Stimulated activated CD8-positive, alpha-beta memory T cell treated with anti-CD3 and anti-CD28 coated beads, Interleukin-7, amount 100 ng/mL, for 24 hours (primary cell): ENCODE measurements at regions not wholly inside any gene's neighbourhood (a gene's known extent, or its start where the extent isn't known, plus 50 kb on each side); places are given as distances from the start of the nearest gene placed in this dataset.

Experiments
- DNase-seq: peaks from one replicate; pipeline ENCODE4 v3.0.0-alpha.2; 2020; ENCODE audit warnings: low read depth

DNA sequence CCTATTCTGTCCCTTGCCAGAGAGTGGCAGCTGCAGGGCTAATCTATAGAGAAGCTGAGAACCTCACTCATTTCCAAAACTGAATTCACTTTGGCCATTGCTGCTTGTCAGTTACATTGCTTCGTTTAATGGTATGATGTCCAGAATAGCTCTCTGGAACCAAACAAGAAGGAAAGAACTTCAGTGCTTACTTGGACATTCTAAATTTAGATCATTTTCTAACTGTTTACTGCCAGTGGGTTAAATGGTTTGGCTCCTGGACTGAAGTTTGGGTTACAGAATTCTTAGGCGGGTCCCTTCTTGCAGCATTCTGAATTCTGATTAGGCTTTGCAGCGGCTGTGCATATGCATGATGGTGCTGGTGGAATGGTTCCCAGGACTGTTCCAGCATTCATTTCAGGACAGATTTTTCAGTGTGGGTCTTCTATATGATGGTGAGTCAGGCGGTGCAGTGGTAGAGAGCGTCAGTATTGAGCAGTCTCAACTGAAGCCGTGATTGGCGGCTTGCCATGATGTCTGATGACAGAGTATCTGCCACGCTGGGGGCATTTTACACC, 148.7 kb downstream of the DYRK2 start:
- DNase-seq, result no peak

DNA sequence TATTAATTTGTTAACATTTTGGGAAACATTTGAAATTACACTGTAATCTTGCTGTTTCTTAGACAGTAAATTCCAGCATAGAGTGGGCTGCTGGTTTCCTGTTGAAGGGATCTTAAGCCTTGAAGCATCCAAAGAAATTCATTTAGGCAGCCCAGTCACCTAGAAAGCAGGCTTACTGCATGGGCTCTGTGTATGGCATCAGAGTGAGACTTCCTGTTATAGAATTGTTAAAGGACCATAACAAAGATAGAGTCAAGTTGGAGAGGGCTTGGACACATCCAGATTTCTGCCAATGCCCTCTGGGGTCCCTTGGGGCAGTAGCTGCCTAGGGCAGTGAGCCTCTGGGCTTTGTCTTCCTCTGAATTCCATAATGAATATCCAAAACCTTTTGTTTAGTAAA, 149.2 kb downstream of the DYRK2 start:
- no peak for DNase-seq

DNA sequence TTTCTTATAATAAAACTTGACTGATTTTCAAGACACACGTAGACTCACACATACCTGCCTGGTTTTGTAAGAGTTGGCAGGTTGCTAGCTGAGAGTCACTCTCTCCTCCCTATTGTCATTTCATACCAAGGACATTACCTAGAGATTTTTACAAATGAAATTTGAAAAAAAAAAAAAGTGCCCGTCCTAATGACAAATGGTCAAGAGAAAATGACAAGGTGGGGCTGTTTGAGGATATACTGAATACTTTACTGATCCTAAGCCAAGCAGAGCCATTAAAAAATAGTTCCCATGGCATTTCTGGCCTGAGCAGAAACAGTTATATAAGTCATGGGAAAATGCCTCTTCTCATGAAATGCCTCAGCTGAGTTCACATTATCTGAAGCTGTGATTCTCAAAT, 150.2 kb downstream of the DYRK2 start:
- DNase-seq, result no peak

DNA sequence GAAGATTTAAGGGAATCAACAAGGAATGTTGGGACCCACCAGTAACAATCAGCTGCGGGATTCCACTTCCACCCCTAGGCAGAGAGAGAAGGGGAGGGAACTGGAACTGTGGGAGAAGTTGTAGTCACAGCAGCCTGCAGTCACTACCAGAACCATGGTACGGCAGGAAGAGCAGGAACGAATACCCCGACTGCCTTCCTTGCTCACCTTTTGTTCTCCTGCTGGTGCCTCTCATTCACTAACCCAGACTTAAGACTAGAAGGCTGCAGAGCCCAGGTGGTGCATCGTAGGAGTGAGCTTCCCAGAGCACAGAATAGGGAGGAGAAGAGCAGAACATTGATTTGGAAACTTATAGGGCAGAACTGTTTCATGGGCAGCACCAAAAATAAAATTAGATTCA, 154.2 kb downstream of the DYRK2 start:
- DNase-seq, result no peak

DNA sequence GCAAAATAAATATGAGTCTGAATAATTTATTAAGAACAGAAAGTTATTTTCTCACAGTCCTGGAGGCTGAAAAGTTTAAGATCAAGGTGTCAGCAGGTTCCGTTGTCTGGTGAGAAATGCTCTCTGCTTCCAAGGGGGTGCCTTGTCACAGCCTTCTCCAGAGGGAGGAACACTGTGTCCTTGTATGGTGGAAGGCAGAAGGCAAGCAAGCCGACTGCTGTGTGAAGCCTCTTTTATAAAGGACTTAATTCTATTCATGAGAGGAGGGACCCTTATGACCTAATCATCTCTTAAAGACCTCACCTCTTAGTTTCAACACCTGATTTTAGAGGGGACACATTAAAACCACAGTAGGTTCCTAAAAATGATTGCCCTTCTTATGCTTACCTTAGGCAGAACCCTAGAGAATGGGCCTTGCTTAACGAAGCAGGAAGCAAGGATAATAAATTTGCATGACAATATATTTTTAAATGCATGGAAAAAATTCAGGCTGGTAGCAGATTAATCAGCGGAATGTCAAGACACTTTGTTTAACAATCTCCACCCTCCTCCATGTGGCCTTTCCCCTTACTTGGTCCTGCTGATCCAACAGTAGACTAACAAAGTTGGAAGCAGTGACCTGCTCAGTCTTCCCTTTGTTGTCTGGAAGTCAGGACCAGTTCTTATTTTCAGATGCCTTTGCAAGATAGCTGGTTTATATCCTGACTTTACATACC, 154.9 kb downstream of the DYRK2 start:
- no peak for DNase-seq

DNA sequence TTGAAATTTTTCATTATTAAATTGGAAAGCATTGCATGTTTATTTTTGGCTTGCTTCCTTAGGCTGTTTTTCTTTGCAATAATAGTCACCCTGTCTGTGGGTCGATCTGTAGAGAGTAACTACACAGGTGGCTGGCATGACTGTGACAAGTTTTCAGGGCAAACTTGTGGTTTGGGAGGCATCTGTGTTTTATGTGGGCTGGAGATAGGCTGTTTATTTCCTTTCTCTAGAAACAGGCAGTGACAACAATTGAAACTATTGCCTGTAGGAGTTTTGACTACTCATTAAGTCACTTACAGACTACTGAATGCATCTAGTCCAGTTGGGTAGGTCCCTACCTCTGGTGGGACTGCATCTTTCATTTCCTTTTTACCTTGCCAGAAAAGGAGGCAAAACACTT, 155.6 kb downstream of the DYRK2 start:
- peak; percentile 10 for DNase-seq

DNA sequence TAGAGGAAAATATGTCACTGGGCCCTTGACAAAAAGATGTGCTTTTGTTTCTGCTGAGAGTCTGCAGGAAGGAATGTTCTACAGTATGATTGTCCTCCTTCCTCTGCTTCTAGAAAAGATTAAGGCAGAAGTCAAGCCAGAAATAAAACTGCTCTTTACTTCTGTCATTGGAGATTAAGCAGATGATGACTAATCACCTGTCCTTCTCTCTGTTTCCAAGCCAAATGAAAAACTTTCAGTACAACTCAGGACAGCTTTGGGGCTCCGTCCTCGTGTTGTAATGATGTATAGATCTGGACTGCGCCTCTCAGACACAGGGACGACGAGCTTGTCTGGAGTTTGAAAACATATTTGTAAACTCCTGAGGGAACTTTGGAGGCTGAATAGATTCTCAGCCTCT, 159.3 kb downstream of the DYRK2 start:
- no peak for DNase-seq

DNA sequence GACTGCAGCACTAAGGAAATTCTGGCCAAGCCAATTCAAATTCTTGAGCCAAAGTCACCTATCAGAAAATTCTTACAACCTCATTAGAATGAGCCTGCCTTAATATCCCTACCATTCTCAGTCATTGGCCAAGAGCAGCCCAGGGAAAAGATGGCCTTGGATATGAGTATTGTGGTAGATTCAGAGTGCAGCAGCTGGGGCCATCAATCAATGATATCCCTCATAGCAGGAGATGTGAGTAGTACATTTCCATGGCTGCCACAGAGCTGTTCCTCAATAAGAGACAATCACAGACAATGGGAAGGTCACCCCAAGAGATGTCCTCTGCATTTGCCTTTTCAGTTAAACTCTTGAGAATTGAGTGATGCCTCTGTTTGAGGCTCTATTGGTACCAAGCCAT, 161.6 kb downstream of the DYRK2 start:
- no peak for DNase-seq

DNA sequence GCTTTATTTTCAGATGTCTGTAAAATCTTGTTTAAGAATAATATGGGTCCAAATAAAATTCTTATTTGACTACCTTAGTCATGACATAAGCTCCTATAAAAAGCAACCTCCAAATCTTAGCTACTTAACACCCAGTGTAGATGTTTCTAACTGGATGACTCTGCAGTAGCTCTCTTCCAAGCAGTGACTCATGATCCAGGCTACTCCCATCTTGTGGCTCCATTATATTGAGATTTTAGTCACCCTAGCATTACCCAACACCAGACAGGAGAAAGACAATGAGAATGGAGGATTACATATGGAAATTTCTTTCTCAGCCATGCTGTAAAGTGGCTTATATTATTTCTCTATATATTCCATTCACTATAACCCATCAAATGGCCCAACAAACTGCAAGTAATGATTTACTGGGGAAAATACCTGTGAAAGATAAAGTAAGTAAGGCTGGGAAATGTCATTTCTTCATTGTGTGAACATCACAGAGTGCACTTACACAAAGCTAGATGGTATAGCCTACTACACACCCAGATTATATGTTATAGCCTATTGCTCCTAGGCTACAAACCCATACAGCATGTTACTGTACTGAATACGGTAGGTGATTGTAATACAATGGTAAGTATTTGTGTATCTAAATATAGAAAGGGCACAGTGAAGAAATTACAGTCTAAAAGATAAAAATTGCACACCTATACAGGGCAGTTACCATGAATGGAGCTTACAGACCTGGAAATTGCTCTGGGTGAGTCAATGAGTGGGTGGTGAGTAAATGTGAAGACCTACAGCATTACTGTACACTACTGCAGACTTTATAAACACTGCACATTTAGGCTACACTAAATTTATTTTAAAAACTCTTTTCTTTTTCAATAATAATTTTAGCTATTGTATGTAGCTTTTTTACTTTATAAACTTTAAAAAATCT, 163.2 kb downstream of the DYRK2 start:
- DNase-seq, result no peak

DNA sequence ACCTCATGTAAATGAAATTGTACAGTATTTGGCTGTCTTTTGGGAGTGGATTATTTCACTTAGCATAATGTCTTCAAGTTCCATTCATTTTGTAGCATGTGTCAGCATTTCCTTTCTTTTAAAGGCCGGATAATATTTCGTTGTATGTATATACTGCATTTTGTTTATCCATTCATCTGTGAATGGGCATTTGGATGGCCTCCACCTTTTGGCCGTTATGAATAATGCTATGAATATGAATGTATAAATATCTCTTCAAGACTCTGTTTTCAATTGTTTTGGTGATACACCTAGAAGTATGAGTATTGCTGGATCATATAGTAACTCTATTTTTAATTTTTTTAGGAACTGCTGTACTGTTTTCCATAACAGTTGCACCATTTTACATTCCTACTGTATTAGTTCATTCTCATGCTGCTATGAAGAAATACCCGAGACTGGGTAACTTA, 164.9 kb downstream of the DYRK2 start:
- DNase-seq, result no peak

DNA sequence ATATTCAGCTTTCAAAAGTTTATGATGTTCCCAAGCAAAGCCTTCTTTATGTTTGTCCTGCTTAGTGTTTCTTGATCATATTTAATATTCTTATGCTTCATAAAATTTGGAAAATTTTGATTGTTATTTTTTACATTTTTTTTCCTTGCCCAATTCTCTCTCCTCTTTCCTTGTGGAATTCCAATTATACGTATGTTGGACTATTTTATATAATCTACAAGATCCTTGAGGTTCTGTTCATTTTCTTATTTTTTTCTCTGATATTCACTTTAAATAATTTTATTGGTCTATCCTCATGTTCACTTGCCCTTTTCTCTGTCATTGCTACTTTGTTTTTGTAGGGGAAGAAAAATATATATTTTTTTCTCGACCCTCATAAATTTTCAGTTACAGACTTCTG, 167.7 kb downstream of the DYRK2 start:
- DNase-seq, result no peak

DNA sequence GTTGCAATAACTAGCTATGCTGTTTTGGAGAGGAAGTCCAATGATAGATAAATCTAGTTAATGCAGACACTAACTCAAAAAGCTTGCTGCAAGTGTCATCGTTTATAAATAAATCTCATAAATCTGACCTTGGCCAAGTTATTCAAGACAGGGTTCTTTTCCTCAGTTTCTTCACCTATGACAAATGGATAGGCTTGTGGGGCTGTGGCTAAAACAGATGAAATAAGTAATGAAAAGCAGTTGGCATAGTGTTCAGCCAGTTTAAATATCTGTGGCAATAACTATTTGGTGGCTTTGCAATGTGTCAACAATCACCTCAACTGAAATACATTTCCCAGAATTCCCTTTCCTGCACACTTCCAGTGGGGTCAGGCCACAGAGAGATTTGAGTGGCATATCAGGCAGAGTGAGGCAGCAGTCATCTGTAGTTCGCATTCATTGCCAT, 169.9 kb downstream of the DYRK2 start:
- no peak for DNase-seq

DNA sequence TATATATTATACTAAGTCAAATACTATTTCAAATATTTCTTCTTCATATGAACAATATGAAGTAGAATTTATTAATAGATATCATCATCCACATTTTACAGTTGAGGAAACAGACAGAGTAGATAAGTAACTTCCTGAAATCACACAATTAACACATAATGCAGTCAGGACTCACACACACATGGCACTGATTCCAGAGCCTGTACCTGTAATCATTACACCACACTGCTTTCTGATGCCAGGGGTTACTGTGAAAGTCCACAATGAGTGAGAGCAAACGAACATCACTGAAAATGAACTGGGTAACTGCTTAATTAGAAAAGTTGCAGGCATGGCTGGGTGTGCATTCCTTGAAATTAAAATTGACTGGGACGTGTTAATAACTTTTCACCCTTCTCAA, 169.3 kb upstream of the IFNG-AS1 start:
- DNase-seq, result no peak

DNA sequence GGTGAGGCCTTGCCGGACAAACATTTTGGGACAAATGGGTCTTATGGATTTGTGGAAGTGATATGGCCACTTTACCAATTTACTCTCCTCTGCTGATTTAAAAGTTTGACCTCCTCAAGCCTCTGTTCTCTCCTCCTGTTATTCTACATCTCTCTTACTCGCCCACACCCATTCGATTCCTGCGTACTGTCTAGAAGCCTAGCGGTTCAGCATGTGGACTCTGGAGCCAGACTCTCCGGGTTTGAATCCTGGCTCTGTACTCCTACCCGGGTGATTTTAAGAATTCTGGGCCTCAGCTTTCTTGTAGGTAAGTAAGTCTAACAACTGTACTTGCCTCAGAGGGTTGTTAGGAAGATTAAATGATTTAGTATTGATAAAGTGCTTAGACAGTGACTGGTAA, 168.6 kb upstream of the IFNG-AS1 start:
- DNase-seq, result no peak

DNA sequence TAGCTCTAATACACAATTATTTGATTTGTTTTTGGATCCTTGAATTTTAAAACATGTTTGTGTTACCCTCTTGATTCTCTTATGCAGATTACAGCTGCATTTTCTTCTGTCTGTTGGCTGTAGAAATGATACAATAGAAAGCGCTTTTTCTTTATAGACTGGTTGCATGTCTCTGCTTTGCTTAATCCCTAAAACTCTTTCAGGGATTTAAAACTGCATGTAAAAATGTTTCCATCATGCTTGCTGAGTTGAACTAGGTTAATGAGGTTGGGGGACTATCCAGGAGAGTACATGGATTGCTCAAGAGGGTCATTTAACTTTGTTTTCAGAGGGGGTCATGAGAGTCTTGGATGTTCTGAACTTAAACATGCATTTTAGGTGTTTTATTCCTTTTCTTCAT, 166.4 kb upstream of the IFNG-AS1 start:
- DNase-seq, result no peak

DNA sequence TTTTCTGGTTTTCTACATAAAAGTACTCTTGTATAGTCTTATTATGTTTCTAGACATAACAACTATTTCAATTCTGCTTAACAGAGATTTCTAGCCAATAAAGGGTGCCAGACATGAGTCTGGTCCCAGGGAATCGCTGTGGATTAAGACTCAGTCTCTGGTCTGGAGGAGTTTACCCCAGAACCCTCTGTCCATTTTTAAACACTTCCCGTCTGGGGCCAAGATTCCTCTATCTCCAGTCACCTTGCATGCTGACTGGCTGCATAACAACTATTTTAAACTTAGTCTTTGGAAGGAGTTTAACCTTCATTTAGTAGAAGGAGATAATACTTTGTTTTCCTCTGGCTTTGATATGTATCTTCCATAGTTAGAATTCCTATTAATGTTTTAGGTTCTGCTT, 163.1 kb upstream of the IFNG-AS1 start:
- DNase-seq, result no peak

DNA sequence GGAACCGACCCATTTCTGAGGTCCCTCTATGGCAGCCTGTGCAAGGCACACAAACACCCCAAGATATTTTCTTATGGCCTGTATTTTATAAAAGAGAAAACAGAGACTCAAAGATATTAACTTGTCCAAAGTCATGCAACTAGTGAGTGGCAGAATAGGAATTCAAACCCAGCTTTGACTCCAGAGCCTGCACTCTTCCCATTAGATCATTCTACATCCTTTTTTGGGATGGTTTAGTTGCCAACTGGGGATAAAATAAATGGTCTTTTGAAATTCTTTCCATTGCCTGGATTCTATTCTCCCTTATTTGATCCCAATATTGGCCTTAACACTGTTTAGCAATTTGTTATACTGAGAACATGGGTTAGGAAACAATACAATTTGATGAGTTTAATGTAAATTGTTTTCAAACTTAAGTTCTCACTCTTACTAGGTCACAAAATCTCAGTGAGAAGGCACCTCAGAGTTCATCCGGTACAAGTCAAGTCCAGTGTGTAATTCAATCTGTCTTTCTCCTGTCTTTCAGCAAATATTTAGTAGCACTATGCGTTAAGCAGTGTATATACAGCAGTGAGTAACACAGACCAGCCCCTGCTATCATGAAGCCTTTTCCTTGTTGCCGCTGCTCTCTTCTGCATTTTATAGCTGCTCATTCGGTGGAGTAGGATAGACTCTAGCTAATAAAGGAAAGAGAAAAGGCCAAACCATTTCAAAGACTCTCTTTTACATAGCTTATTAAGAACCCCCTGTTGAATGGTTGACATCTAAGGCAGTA, 162.1 kb upstream of the IFNG-AS1 start:
- DNase-seq, result no peak

DNA sequence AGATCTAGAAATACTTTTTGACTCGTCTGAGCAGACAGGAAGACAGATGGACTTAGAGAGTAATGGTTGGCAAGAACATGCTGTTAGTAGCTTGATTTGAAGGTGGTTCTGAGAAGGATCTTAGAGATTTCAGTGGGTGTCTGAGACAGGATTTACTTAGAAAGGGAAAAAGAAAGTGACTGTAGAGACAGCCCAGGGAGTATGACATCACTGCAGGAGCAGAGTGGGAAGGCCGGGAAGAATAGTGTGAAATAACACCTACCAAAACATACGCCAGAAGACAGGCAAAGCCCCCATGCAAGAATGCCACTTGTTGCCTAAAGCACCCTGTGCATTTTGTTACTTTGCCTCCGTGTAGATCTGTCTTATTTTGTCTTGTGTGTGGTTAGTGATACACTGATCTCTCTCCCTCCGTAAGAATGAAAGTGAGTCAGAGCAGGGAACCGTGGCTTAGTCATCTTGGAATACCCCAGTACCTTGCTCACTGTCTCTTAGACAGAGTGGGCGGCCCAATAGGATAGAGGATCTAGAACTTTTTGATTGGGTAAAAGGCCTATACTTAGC, 161.3 kb upstream of the IFNG-AS1 start:
- DNase-seq, result peak; percentile 11

DNA sequence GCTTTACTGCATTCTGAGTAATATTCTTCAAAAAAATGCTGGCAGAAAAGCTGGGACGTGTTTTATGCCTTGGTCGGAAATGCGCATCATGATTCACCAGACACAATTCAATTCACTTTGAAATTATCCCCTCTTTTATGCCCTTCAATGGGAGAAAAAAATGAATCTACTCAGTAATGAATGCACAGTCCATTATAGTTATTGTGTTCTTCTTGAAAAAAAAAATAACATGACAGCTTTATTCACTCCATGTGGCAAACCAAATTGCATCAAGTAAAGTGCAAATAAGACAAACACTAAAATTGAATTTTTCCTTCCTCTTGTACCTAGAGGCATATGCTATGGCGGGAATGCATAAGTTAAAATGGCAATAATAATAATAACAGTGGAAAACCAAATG, 159.4 kb upstream of the IFNG-AS1 start:
- DNase-seq, result no peak

DNA sequence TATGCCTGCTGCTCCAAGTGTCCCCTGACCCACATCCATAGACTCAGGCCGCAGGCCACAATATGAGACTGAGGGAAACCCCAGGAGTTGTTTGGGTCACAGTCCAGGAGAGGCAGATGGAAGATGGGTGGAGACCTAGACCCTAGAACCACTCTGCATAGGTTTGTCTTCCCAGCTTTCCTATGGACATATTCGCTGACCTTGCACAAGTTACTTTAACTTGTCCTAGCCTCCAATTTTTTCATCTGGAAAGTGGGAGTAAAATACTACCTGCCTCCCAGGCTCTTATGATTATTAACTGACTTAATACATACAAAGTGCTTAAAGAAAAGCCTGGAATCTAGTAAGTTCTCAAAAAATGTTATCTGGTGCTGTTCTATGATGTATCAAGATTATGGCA, 157.1 kb upstream of the IFNG-AS1 start:
- no peak for DNase-seq

DNA sequence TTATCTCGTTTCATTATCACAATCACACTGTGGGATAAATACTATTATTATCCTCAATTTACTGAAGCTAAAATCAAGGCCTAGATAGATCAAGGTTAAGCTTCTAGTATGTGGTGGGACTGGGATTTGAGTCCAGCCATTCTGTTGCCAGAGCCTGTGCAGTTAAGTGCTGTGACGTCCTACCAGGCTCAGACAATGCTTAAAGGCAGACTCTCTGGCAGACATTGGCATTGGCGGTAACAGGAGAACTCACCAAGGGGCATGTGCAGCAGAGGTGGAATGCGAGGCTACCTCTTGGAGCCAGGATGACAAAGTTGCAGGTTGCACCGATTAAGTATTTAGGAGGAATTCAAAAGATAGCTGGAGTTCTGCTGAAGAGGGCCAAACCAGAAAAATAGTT, 155.6 kb upstream of the IFNG-AS1 start:
- DNase-seq, result no peak

DNA sequence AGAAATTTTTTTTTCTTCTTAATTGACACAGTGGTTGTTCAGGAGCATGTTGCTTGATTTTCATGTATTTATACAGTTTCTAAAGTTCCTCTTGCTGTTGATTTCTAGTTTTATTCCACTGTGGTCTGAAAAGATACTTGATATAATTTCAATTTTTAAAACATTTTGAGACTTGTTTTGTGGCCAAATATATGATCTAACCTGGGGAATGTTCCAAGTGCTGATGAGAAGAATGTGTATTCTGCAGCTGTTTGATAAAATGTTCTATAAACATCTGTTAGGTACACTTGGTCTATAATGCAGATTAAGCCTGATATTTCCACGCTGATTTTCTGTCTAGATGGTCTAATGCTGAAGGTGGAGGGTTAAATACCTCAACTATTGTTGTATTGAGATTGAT, 151.4 kb upstream of the IFNG-AS1 start:
- DNase-seq, result no peak
